HepG2 (cell line): ENCODE measurements at regions not wholly inside any gene's neighbourhood (a gene's known extent, or its start where the extent isn't known, plus 50 kb on each side); places are given as distances from the start of the nearest gene placed in this dataset.

Experiments used
- ATAC-seq: fragments of 200-7000 bp; cut with Tn5 transposase; 3 replicates; pipeline ENCODE4 v1.9.1; 2020; ENCODE audit warnings: mild to moderate bottlenecking, moderate library complexity
- BruUV-seq: library from RNA; stranded (reverse); fragments of 400-500 nt; replicated peaks from 2 replicates; lab custom pipeline; 2021; lab: Mats Ljungman, UMichigan
- CTCF ChIA-PET: fragments of 300-600 bp; formaldehyde crosslinking; extraction: SDS; loops from one replicate; lab custom pipeline; 2021; ENCODE audit warnings: low total read pairs, inconsistent platforms, low intra/inter-chr PET ratio; lab: Yijun Ruan, JAX
- POLR2A ChIA-PET: fragments of 350-600 bp; sonication (Branson Sonifier 250); formaldehyde crosslinking; loops from one replicate; lab custom pipeline; 2020; ENCODE audit warnings: antibody characterized with exemption, inconsistent platforms; lab: Yijun Ruan, JAX
- DNase-seq: peaks from one replicate; pipeline ENCODE4 v3.0.0-alpha.2; 2015; ENCODE audit warnings: low spot score
- FAIRE-seq: peaks from 3 replicates; lab custom pipeline; 2011; peaks lifted over from hg19 to GRCh38; lab: Jason Lieb, UNC
- H2AFZ ChIP-seq: one replicate; pipeline ENCODE4 v1.6.1; 2011; ENCODE audit warnings: low read length, inconsistent platforms
- H3K27ac ChIP-seq: fragments of 300-600 bp; 3 replicates; pipeline ENCODE4 v1.8.0; 2011; ENCODE audit warnings: mixed run types, mild to moderate bottlenecking, mixed read lengths, low read length, inconsistent platforms; ENCODE audit not compliant: insufficient read depth; ENCODE audit errors: extremely low read length
- H3K27me3 ChIP-seq, 2 experiments: fragments of 200-600 bp in 1 of 2; 2 replicates in 1 of 2; 3 replicates in 1 of 2; pipeline versions ENCODE4 v1.6.0 to v1.8.0; 2011; ENCODE audit warnings: low read length in 2 of 2, mild to moderate bottlenecking in 2 of 2, moderate library complexity in 2 of 2, inconsistent platforms in 1 of 2; ENCODE audit not compliant: insufficient read depth in 2 of 2, control insufficient read depth in 1 of 2
- H3K36me3 ChIP-seq, 2 experiments: fragments of 200-600 bp in 1 of 2; replicated peaks in 1 of 2; 2 replicates in 1 of 2; 3 replicates in 1 of 2; pipeline versions ENCODE4 v1.5.1 to v1.8.0; 2011; ENCODE audit warnings: low read length in 2 of 2, inconsistent platforms in 1 of 2; ENCODE audit not compliant: insufficient read depth in 2 of 2, control insufficient read depth in 1 of 2
- H3K4me1 ChIP-seq: 2 replicates; pipeline ENCODE4 v1.5.1; 2012; ENCODE audit warnings: low read length, inconsistent platforms; ENCODE audit not compliant: insufficient read depth
- H3K4me2 ChIP-seq: 2 replicates; pipeline ENCODE4 v1.6.0; 2011; ENCODE audit warnings: low read depth, low read length, inconsistent platforms
- H3K4me3 ChIP-seq, 3 experiments: fragments of 200-600 bp in 1 of 3; sonication (generic), shearing (Covaris generic) in 1 of 3; replicated peaks in 1 of 3; 2 replicates each; pipeline ENCODE4 v1.5.1; 2011 to 2016; ENCODE audit warnings: low read length in 3 of 3, inconsistent platforms in 2 of 3, low read depth in 2 of 3, mild to moderate bottlenecking in 2 of 3, control low read depth in 1 of 3, mixed read lengths in 1 of 3; ENCODE audit not compliant: insufficient read depth in 1 of 3
- H3K79me2 ChIP-seq: one replicate; pipeline ENCODE4 v1.6.1; 2011; ENCODE audit warnings: low read length, inconsistent platforms; ENCODE audit not compliant: insufficient read depth
- H3K9ac ChIP-seq: 2 replicates; pipeline ENCODE4 v1.6.0; 2011; ENCODE audit warnings: mild to moderate bottlenecking, low read depth, low read length, inconsistent platforms; ENCODE audit not compliant: insufficient read depth
- H3K9me3 ChIP-seq: 2 replicates; pipeline ENCODE4 v1.5.1; 2012; ENCODE audit warnings: mild to moderate bottlenecking, low read length
- H4K20me1 ChIP-seq: 2 replicates; pipeline ENCODE4 v1.6.0; 2011; ENCODE audit warnings: inconsistent platforms, mild to moderate bottlenecking, low read length, moderate library complexity; ENCODE audit not compliant: insufficient read depth
- BCL6 ChIP-seq: IDR thresholded peaks from 2 replicates; pipeline ENCODE4 v1.6.1; 2016; ENCODE audit warnings: missing genetic modification reagents, missing compliant biosample characterization
- HOXA5 ChIP-seq: sonication (generic); formaldehyde crosslinking; IDR thresholded peaks from 2 replicates; pipeline ENCODE4 v1.4.0; 2020; ENCODE audit warnings: missing genetic modification reagents
- HOXD1 ChIP-seq: sonication (generic); formaldehyde crosslinking; IDR thresholded peaks from 2 replicates; pipeline ENCODE4 v1.5.0; 2020; ENCODE audit warnings: missing genetic modification reagents
- KDM1A ChIP-seq: IDR thresholded peaks from 2 replicates; pipeline ENCODE4 v1.6.1; 2016; ENCODE audit warnings: missing compliant biosample characterization
- KLF13 ChIP-seq: sonication (generic); formaldehyde crosslinking; IDR thresholded peaks from 2 replicates; pipeline ENCODE4 v1.4.0; 2020; ENCODE audit warnings: mild to moderate bottlenecking, missing genetic modification reagents
- MED1 ChIP-seq: sonication (generic); formaldehyde crosslinking; IDR thresholded peaks from 2 replicates; pipeline ENCODE4 v1.4.0; 2020; ENCODE audit warnings: missing genetic modification reagents
- MLLT10 ChIP-seq: sonication (generic); formaldehyde crosslinking; IDR thresholded peaks from 2 replicates; pipeline ENCODE4 v1.4.0; 2020; ENCODE audit warnings: missing genetic modification reagents
- PAX8 ChIP-seq: sonication (generic); formaldehyde crosslinking; IDR thresholded peaks from 2 replicates; pipeline ENCODE4 v1.8.0; 2022; ENCODE audit warnings: mild to moderate bottlenecking, missing genetic modification reagents, borderline replicate concordance
- PTBP1 ChIP-seq: fragments of 200-400 bp; formaldehyde crosslinking; IDR thresholded peaks from 2 replicates; pipeline ENCODE4 v1.6.1; 2018; ENCODE audit warnings: low read length, low read depth; ENCODE audit not compliant: poor library complexity, severe bottlenecking
- RBAK ChIP-seq: sonication (generic); formaldehyde crosslinking; IDR thresholded peaks from 2 replicates; pipeline ENCODE4 v1.5.1; 2020; ENCODE audit warnings: mild to moderate bottlenecking, missing genetic modification reagents
- RFX5 ChIP-seq: IDR thresholded peaks from 2 replicates; pipeline ENCODE4 v1.6.1; 2011; ENCODE audit warnings: low read depth, low read length, improper control_type of control experiment
- SALL2 ChIP-seq: sonication (generic); formaldehyde crosslinking; IDR thresholded peaks from 2 replicates; pipeline ENCODE4 v1.8.1; 2023; ENCODE audit warnings: mild to moderate bottlenecking, missing genetic modification reagents, inconsistent platforms
- SIN3B ChIP-seq: fragments of 150-350 bp; IDR thresholded peaks from 2 replicates; pipeline ENCODE4 v1.6.1; 2014; ENCODE audit warnings: low read length
- TAF1 ChIP-seq: sonication (generic); formaldehyde crosslinking; IDR thresholded peaks from 2 replicates; pipeline ENCODE4 v1.4.0; 2020; ENCODE audit warnings: missing genetic modification reagents
- TARDBP ChIP-seq: sonication (generic); formaldehyde crosslinking; IDR thresholded peaks from 2 replicates; pipeline ENCODE4 v1.8.0; 2022; ENCODE audit warnings: mild to moderate bottlenecking, missing genetic modification reagents
- TSC22D2 ChIP-seq: sonication (generic); formaldehyde crosslinking; IDR thresholded peaks from 2 replicates; pipeline ENCODE4 v1.5.1; 2020; ENCODE audit warnings: missing genetic modification reagents, mild to moderate bottlenecking, borderline replicate concordance
- ZNF121 ChIP-seq: sonication (generic); formaldehyde crosslinking; IDR thresholded peaks from 2 replicates; pipeline ENCODE4 v1.5.0; 2020; ENCODE audit warnings: mild to moderate bottlenecking, missing genetic modification reagents
- ZNF160 ChIP-seq: sonication (generic); formaldehyde crosslinking; IDR thresholded peaks from 2 replicates; pipeline ENCODE4 v1.8.0; 2022; ENCODE audit warnings: mild to moderate bottlenecking, inconsistent platforms, missing genetic modification reagents
- ZNF264 ChIP-seq: sonication (generic); formaldehyde crosslinking; IDR thresholded peaks from 2 replicates; pipeline ENCODE4 v1.4.0; 2020; ENCODE audit warnings: missing genetic modification reagents
- ZNF382 ChIP-seq: sonication (generic); formaldehyde crosslinking; IDR thresholded peaks from 2 replicates; pipeline ENCODE4 v1.5.0; 2020; ENCODE audit warnings: missing genetic modification reagents, mild to moderate bottlenecking, borderline replicate concordance
- ZNF446 ChIP-seq: sonication (generic); formaldehyde crosslinking; IDR thresholded peaks from 2 replicates; pipeline ENCODE4 v1.5.0; 2020; ENCODE audit warnings: mild to moderate bottlenecking, missing genetic modification reagents
- ZNF780A ChIP-seq: sonication (generic); formaldehyde crosslinking; IDR thresholded peaks from 2 replicates; pipeline ENCODE4 v1.8.0; 2022; ENCODE audit warnings: mild to moderate bottlenecking, missing genetic modification reagents, moderate library complexity
- ZNF782 ChIP-seq: sonication (generic); formaldehyde crosslinking; IDR thresholded peaks from 2 replicates; pipeline ENCODE4 v1.4.0; 2020; ENCODE audit warnings: missing genetic modification reagents, mild to moderate bottlenecking, borderline replicate concordance
- ZZZ3 ChIP-seq: sonication (generic); formaldehyde crosslinking; IDR thresholded peaks from 2 replicates; pipeline ENCODE4 v1.4.0; 2020; ENCODE audit warnings: missing genetic modification reagents, mild to moderate bottlenecking, borderline replicate concordance
- WGBS: methylation state at CpG from one replicate; pipeline ENCODE4 v1.1.6; 2017; ENCODE audit warnings: low lambda C conversion rate; 5-methylcytosine and 5-hydroxymethylcytosine counted together
- in situ Hi-C: cut with HindIII; loops from 2 replicates; pipeline ENCODE4 v1.10.0; 2017; ENCODE audit warnings: low pct_unique_long_range_greater_than_20kb; ENCODE audit not compliant: extremely low pct_ligation_motif_present
- intact Hi-C: fragments of 100-400 bp; cut with micrococcal nuclease; formaldehyde crosslinking; loops from one replicate; pipeline ENCODE4 v1.10.0; 2022; ENCODE audit not compliant: unreplicated experiment

GRCh38 chr9:26677965-26678706 is 214.5 kb downstream of the CAAP1 start:
- FAIRE-seq = no peak
- WGBS = 8% methylated on average over 4 of the region's 4 CpGs
- H2AFZ ChIP-seq = no peak overlapping the region

GRCh38 chr9:26675035-26675434 is 217.6 kb downstream of the CAAP1 start:
- Histone ChIP-seq H3K9ac (no peak overlapping the region), H3K27me3 (no peaks in the 10 kb centered on the region), H3K27ac (no peak overlapping the region), H3K36me3 (no peaks in the 10 kb centered on the region), H2AFZ (no peak overlapping the region), H3K79me2 (no peaks in the 10 kb centered on the region), H3K4me2 (no peak overlapping the region), H3K4me1 (no peaks in the 10 kb centered on the region), H3K9me3 (no peaks in the 10 kb centered on the region), H4K20me1 (no peaks in the 10 kb centered on the region), H3K4me3 (no peak overlapping the region)
- ChIA-PET CTCF (no interaction called here), POLR2A (no interaction called here)
- intact Hi-C loops (no loop called here), in situ Hi-C loops (no loop called here)
- TF ChIP-seq ZNF160 (CRISPR knock-in tag) (no peak), PTBP1 (no peak), PAX8 (CRISPR knock-in tag) (no peak), ZNF382 (CRISPR knock-in tag) (no peak)
- no peak for FAIRE-seq
- BruUV-seq = no TSS peak
- ATAC-seq = no peak
- DNase-seq = no peak
- 0% methylated on average over 3 of the region's 3 CpGs for WGBS

More at GRCh38 chr9:26677965-26678706, 214.5 kb downstream of the CAAP1 start:
- Histone ChIP-seq H3K4me1 (no peaks in the 10 kb centered on the region), H3K9ac (no peak overlapping the region), H3K79me2 (no peaks in the 10 kb centered on the region), H3K9me3 (no peaks in the 10 kb centered on the region), H3K4me2 (no peak overlapping the region), H4K20me1 (no peaks in the 10 kb centered on the region), H3K36me3 (no peaks in the 10 kb centered on the region), H3K27me3 (no peaks in the 10 kb centered on the region), H3K4me3 (no peak overlapping the region)
- intact Hi-C loops = no loop called here
- DNase-seq (no peak), ATAC-seq (no peak)
- no TSS peak for BruUV-seq
- in situ Hi-C loops = no loop called here
- CTCF ChIA-PET = no interaction called here
- POLR2A ChIA-PET = no interaction called here
- TF ChIP-seq ZZZ3 (CRISPR knock-in tag) (no peak), RBAK (CRISPR knock-in tag) (no peak), KLF13 (CRISPR knock-in tag) (no peak), MLLT10 (CRISPR knock-in tag) (no peak), TARDBP (no peak), KDM1A (CRISPR knock-in tag) (no peak), ZNF782 (CRISPR knock-in tag) (no peak), ZNF780A (CRISPR knock-in tag) (no peak), ZNF121 (CRISPR knock-in tag) (no peak), HOXD1 (CRISPR knock-in tag) (no peak), TSC22D2 (CRISPR knock-in tag) (no peak), TAF1 (CRISPR knock-in tag) (no peak), ZNF446 (CRISPR knock-in tag) (no peak), RFX5 (no peak), SALL2 (CRISPR knock-in tag) (no peak), ZNF264 (CRISPR knock-in tag) (no peak), HOXA5 (CRISPR knock-in tag) (no peak), MED1 (CRISPR knock-in tag) (no peak), SIN3B (no peak), BCL6 (CRISPR knock-in tag) (no peak)
- TF ChIP-seq, all 625 proteins: peak for 0
- H3K27ac ChIP-seq = no peak overlapping the region
